PC-9 (cell line): ENCODE measurements at regions not wholly inside any gene's neighbourhood (a gene's known extent, or its start where the extent isn't known, plus 50 kb on each side); places are given as distances from the start of the nearest gene placed in this dataset.

Experiments
- BruUV-seq: library from RNA; stranded (reverse); fragments of 400-500 nt; replicated peaks from 2 replicates; lab custom pipeline; 2021; lab: Mats Ljungman, UMichigan
- CTCF ChIA-PET: fragments of 300-600 bp; sonication (Branson Sonifier 250); formaldehyde crosslinking; loops from one replicate; lab custom pipeline; 2022; ENCODE audit warnings: antibody characterized with exemption; lab: Charles Lee
- POLR2A ChIA-PET: fragments of 300-600 bp; sonication (Branson Sonifier 250); formaldehyde crosslinking; loops from one replicate; lab custom pipeline; 2022; ENCODE audit warnings: antibody characterized with exemption; ENCODE audit not compliant: unreplicated experiment; lab: Charles Lee
- DNase-seq, 2 experiments: peaks; one replicate each; pipeline versions ENCODE4 v3.0.0 to v3.0.0-alpha.2; 2015 to 2022; ENCODE audit warnings: mixed read lengths in 1 of 2
- H2AFZ ChIP-seq: fragments of 200-600 bp; sonication (generic); 2 replicates; pipeline ENCODE4 v1.8.1; 2017; ENCODE audit warnings: antibody characterized with exemption
- H3F3A ChIP-seq: fragments of 200-600 bp; sonication (generic); 2 replicates; pipeline ENCODE4 v1.8.1; 2017; ENCODE audit warnings: antibody characterized with exemption, mild to moderate bottlenecking, low read depth; ENCODE audit not compliant: insufficient read depth
- H3K27ac ChIP-seq: fragments of 200-600 bp; sonication (generic); 2 replicates; pipeline ENCODE4 v1.6.1; 2016; ENCODE audit warnings: mixed run types
- H3K27me3 ChIP-seq: fragments of 200-600 bp; sonication (generic); 2 replicates; pipeline ENCODE4 v1.6.1; 2016; ENCODE audit warnings: low read depth, mixed run types; ENCODE audit not compliant: insufficient read depth
- H3K36me3 ChIP-seq: fragments of 200-600 bp; sonication (generic); 2 replicates; pipeline ENCODE4 v1.6.1; 2016; ENCODE audit warnings: low read depth, mixed run types
- H3K4me1 ChIP-seq: fragments of 200-600 bp; sonication (generic); replicated peaks from 2 replicates; pipeline ENCODE4 v1.6.1; 2016; ENCODE audit warnings: mixed run types; ENCODE audit not compliant: insufficient read depth
- H3K4me2 ChIP-seq: fragments of 200-600 bp; sonication (generic); 2 replicates; pipeline ENCODE4 v1.6.1; 2017; ENCODE audit warnings: mixed run types
- H3K4me3 ChIP-seq: fragments of 200-600 bp; sonication (generic); 2 replicates; pipeline ENCODE4 v1.6.1; 2016; ENCODE audit warnings: mixed run types
- H3K79me2 ChIP-seq: fragments of 200-600 bp; sonication (generic); 2 replicates; pipeline ENCODE4 v1.6.1; 2017; ENCODE audit warnings: low read depth, mixed run types
- H3K9me2 ChIP-seq: fragments of 200-600 bp; sonication (generic); 2 replicates; pipeline ENCODE4 v1.8.1; 2017; ENCODE audit warnings: mild to moderate bottlenecking; ENCODE audit not compliant: insufficient read depth
- H3K9me3 ChIP-seq: fragments of 200-600 bp; sonication (generic); 2 replicates; pipeline ENCODE4 v1.8.1; 2016; ENCODE audit warnings: low read depth; ENCODE audit not compliant: insufficient read depth
- H4K20me1 ChIP-seq: fragments of 200-600 bp; sonication (generic); 2 replicates; pipeline ENCODE4 v1.8.1; 2017; ENCODE audit not compliant: insufficient read depth
- CTCF ChIP-seq: fragments of 200-600 bp; sonication (generic); conservative IDR thresholded peaks from 2 replicates; pipeline ENCODE4 v1.6.1; 2017; ENCODE audit warnings: mixed run types, antibody characterized with exemption, mild to moderate bottlenecking, moderate library complexity
- EZH2 ChIP-seq: fragments of 200-600 bp; sonication (generic); IDR thresholded peaks from 2 replicates; pipeline ENCODE4 v1.8.0; 2017; ENCODE audit warnings: antibody characterized with exemption, low read depth
- intact Hi-C: fragments of 100-400 bp; cut with micrococcal nuclease; formaldehyde crosslinking; loops from one replicate; pipeline ENCODE4 v1.10.0; 2022; ENCODE audit not compliant: unreplicated experiment

GRCh38 chr5:91950328-91950727 is 567.2 kb upstream of the ARRDC3 start:
- Histone ChIP-seq H3K4me1 (no peaks in the 10 kb centered on the region), H3K27ac (no peak overlapping the region), H3K4me3 (no peak overlapping the region), H3K36me3 (no peaks in the 10 kb centered on the region), H3F3A (no peaks in the 10 kb centered on the region), H3K4me2 (no peak overlapping the region), H4K20me1 (no peaks in the 10 kb centered on the region), H2AFZ (peak overlapping the region; percentile 26; the same call in 1 of the 2 replicates), H3K79me2 (no peaks in the 10 kb centered on the region), H3K27me3 (no peaks in the 10 kb centered on the region), H3K9me3 (0 out of 2 replicates have a peak, but pooled peaks cover 3% of the 10 kb centered on the region), H3K9me2 (no peaks in the 10 kb centered on the region; the same call in 1 of the 2 replicates)
- BruUV-seq: no TSS peak
- no peak for TF ChIP-seq CTCF
- no peak for TF ChIP-seq EZH2
- CTCF ChIA-PET: no interaction called here
- POLR2A ChIA-PET: no interaction called here
- DNase-seq: no peak
- intact Hi-C loops: no loop called here

GRCh38 chr5:91946870-91947269 is 563.8 kb upstream of the ARRDC3 start:
- Histone ChIP-seq H3K4me3 (no peak overlapping the region), H3K4me1 (no peaks in the 10 kb centered on the region), H3K9me3 (peaks cover 3% of the 10 kb centered on the region; the same call in 1 of the 2 replicates), H3K36me3 (no peaks in the 10 kb centered on the region), H3K27ac (no peak overlapping the region), H3K27me3 (no peaks in the 10 kb centered on the region), H3F3A (no peaks in the 10 kb centered on the region), H3K4me2 (no peak overlapping the region), H2AFZ (no peak overlapping the region), H4K20me1 (no peaks in the 10 kb centered on the region), H3K79me2 (no peaks in the 10 kb centered on the region), H3K9me2 (no peaks in the 10 kb centered on the region; the same call in 1 of the 2 replicates)
- no peak for TF ChIP-seq EZH2
- no peak for TF ChIP-seq CTCF
- ChIA-PET POLR2A (no interaction called here), CTCF (no interaction called here)
- intact Hi-C loops: no loop called here
- BruUV-seq: no TSS peak
- DNase-seq: no peak

GRCh38 chr5:91941588-91941987 is 558.5 kb upstream of the ARRDC3 start:
- DNase-seq: no peak
- no peaks in the 10 kb centered on the region for H3K36me3 ChIP-seq
- TF ChIP-seq EZH2 (no peak), CTCF (no peak)
- H3K4me2 ChIP-seq: no peak overlapping the region
- no TSS peak for BruUV-seq
- H4K20me1 ChIP-seq: no peaks in the 10 kb centered on the region
- no peak overlapping the region for H3K27ac ChIP-seq
- ChIA-PET CTCF (no interaction called here), POLR2A (no interaction called here)
- no peak overlapping the region for H3K4me3 ChIP-seq
- H3K9me3 ChIP-seq: no peaks in the 10 kb centered on the region; the same call in 1 of the 2 replicates
- no peaks in the 10 kb centered on the region for H3K27me3 ChIP-seq
- H3K4me1 ChIP-seq: no peaks in the 10 kb centered on the region
- H2AFZ ChIP-seq: no peak overlapping the region
- H3K79me2 ChIP-seq: no peaks in the 10 kb centered on the region
- no peaks in the 10 kb centered on the region for H3F3A ChIP-seq
- no peaks in the 10 kb centered on the region for H3K9me2 ChIP-seq
- intact Hi-C loops: no loop called here
